HG02870 (cell line): ENCODE measurements at regions not wholly inside any gene's neighbourhood (a gene's known extent, or its start where the extent isn't known, plus 50 kb on each side); places are given as distances from the start of the nearest gene placed in this dataset.
"Not testable (repeated sequence)": the region's sequence is repeated elsewhere in the genome, so short reads cannot be mapped to it uniquely, and the experiment has no call there.

ENCODE experiments used
- ATAC-seq: cut with Tn5 transposase; IDR thresholded peaks from one replicate; pipeline ENCODE4 v1.9.1; 2021; ENCODE audit warnings: mild to moderate bottlenecking, moderate library complexity; ENCODE audit not compliant: unreplicated experiment

- no peak for ATAC-seq
These were observed 221.8 kb downstream of the RPIA start for GRCh38 chr2:88913280-88913679.

- ATAC-seq = no peak
These were observed 227.7 kb downstream of the RPIA start for GRCh38 chr2:88919087-88919738.

GRCh38 chr2:88920399-88920798 lies 228.9 kb downstream of the RPIA start:
- not testable (repeated sequence) for ATAC-seq

GRCh38 chr2:88924533-88924932 lies 233.1 kb downstream of the RPIA start:
- ATAC-seq = no peak

GRCh38 chr2:88925770-88926462 lies 234.4 kb downstream of the RPIA start:
- no peak for ATAC-seq

- no peak for ATAC-seq
These were observed 235.7 kb downstream of the RPIA start for GRCh38 chr2:88927128-88927527.

GRCh38 chr2:88930659-88931058 lies 239.2 kb downstream of the RPIA start:
- no peak for ATAC-seq

- no peak for ATAC-seq
These were observed 241.2 kb downstream of the RPIA start for GRCh38 chr2:88932686-88933085.

GRCh38 chr2:88933091-88933490 lies 241.6 kb downstream of the RPIA start:
- ATAC-seq = no peak

GRCh38 chr2:88933980-88934379 lies 242.5 kb downstream of the RPIA start:
- no peak for ATAC-seq

- not testable (repeated sequence) for ATAC-seq
These were observed 249.7 kb downstream of the RPIA start for GRCh38 chr2:88941178-88941577.

GRCh38 chr2:88942798-88943197 lies 251.3 kb downstream of the RPIA start:
- ATAC-seq = no peak

- ATAC-seq = no peak
These were observed 257.9 kb downstream of the RPIA start for GRCh38 chr2:88949336-88949735.

- no peak for ATAC-seq
These were observed 258.5 kb downstream of the RPIA start for GRCh38 chr2:88950010-88950409.

- ATAC-seq = no peak
These were observed 264.1 kb downstream of the RPIA start for GRCh38 chr2:88955607-88956006.

GRCh38 chr2:88959480-88960204 lies 268.2 kb downstream of the RPIA start:
- ATAC-seq = no peak

GRCh38 chr2:88961323-88961722 lies 269.9 kb downstream of the RPIA start:
- not testable (repeated sequence) for ATAC-seq

GRCh38 chr2:88967844-88968243 lies 276.4 kb downstream of the RPIA start:
- ATAC-seq = no peak

- not testable (repeated sequence) for ATAC-seq
These were observed 286.5 kb downstream of the RPIA start for GRCh38 chr2:88978011-88978410.

- ATAC-seq = not testable (repeated sequence)
These were observed 287.0 kb downstream of the RPIA start for GRCh38 chr2:88978446-88978845.

- not testable (repeated sequence) for ATAC-seq
These were observed 292.6 kb downstream of the RPIA start for GRCh38 chr2:88984079-88984478.
